IMR-90 (cell line): ENCODE measurements at regions not wholly inside any gene's neighbourhood (a gene's known extent, or its start where the extent isn't known, plus 50 kb on each side); places are given as distances from the start of the nearest gene placed in this dataset.

Source experiments
- BHLHE40 ChIP-seq: fragments of 150-350 bp; IDR thresholded peaks from 2 replicates; pipeline ENCODE4 v1.6.1; 2016; ENCODE audit warnings: mild to moderate bottlenecking, low read depth, low read length
- CEBPB ChIP-seq: IDR thresholded peaks from 2 replicates; pipeline ENCODE4 v1.6.1; 2012; ENCODE audit warnings: low read depth, low read length, improper control_type of control experiment
- CHD1 ChIP-seq: IDR thresholded peaks from 2 replicates; pipeline ENCODE4 v1.6.1; 2012; ENCODE audit warnings: low read depth, low read length, improper control_type of control experiment
- FOS ChIP-seq: fragments of 150-350 bp; IDR thresholded peaks from 2 replicates; pipeline ENCODE4 v1.6.1; 2016; ENCODE audit warnings: low read depth, low read length
- MAZ ChIP-seq: IDR thresholded peaks from 2 replicates; pipeline ENCODE4 v1.6.1; 2012; ENCODE audit warnings: low read depth, mild to moderate bottlenecking, low read length, improper control_type of control experiment, moderate library complexity, borderline replicate concordance
- MXI1 ChIP-seq: IDR thresholded peaks from 2 replicates; pipeline ENCODE4 v1.6.1; 2012; ENCODE audit warnings: low read depth, mild to moderate bottlenecking, low read length, moderate library complexity, borderline replicate concordance
- NFE2L2 ChIP-seq: fragments of 150-350 bp; IDR thresholded peaks from 2 replicates; pipeline ENCODE4 v1.6.1; 2016; ENCODE audit warnings: low read depth, mild to moderate bottlenecking, low read length
- POLR2A ChIP-seq: IDR thresholded peaks from 2 replicates; pipeline ENCODE4 v1.6.1; 2012; ENCODE audit warnings: mild to moderate bottlenecking, low read depth, low read length
- RAD21 ChIP-seq: IDR thresholded peaks from 2 replicates; pipeline ENCODE4 v1.6.1; 2012; ENCODE audit warnings: low read length, improper control_type of control experiment
- RFX5 ChIP-seq: IDR thresholded peaks from 2 replicates; pipeline ENCODE4 v1.8.0; 2012; ENCODE audit warnings: low read depth, mild to moderate bottlenecking, low read length, moderate library complexity
- SMC3 ChIP-seq: fragments of 150-350 bp; IDR thresholded peaks from 2 replicates; pipeline ENCODE4 v1.6.1; 2016; ENCODE audit warnings: low read depth, mild to moderate bottlenecking, antibody characterized with exemption, low read length, moderate library complexity
- TF ChIP-seq, protein P1 (sequence below): conservative IDR thresholded peaks from 2 replicates; pipeline ENCODE4 v1.5.1; 2012; ENCODE audit warnings: mild to moderate bottlenecking, low read depth, low read length, improper control_type of control experiment
- TF ChIP-seq, protein P2 (sequence below): fragments of 150-350 bp; IDR thresholded peaks from 2 replicates; pipeline ENCODE4 v1.6.1; 2017; ENCODE audit warnings: mild to moderate bottlenecking, antibody characterized with exemption, low read length, low read depth

DNA sequence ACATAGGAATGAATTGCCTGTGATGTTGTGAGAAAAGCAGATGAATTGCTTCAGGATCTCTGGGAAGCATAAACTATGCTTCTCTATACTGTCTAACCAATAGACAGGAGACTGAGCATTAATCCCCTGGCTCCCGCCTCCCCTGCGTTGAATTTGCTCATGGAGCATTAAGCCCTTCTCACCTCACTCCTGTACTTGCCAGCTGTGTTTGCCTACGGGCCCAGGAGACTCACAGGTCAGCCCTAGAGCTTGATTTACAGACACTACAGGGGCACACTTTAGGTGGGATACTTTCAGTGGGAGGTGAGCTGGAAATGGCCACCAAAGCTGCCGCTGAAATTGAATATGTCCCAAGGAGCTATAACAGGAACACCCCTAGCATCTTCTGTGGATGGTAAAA lies 418.7 kb downstream of the CBLN4 start:
- TF ChIP-seq, protein P1, sequence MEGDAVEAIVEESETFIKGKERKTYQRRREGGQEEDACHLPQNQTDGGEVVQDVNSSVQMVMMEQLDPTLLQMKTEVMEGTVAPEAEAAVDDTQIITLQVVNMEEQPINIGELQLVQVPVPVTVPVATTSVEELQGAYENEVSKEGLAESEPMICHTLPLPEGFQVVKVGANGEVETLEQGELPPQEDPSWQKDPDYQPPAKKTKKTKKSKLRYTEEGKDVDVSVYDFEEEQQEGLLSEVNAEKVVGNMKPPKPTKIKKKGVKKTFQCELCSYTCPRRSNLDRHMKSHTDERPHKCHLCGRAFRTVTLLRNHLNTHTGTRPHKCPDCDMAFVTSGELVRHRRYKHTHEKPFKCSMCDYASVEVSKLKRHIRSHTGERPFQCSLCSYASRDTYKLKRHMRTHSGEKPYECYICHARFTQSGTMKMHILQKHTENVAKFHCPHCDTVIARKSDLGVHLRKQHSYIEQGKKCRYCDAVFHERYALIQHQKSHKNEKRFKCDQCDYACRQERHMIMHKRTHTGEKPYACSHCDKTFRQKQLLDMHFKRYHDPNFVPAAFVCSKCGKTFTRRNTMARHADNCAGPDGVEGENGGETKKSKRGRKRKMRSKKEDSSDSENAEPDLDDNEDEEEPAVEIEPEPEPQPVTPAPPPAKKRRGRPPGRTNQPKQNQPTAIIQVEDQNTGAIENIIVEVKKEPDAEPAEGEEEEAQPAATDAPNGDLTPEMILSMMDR = no peak
- TF ChIP-seq RFX5 (no peak), NFE2L2 (no peak), RAD21 (no peak), POLR2A (no peak), SMC3 (no peak), BHLHE40 (no peak), CHD1 (no peak), MAZ (no peak), CEBPB (no peak), MXI1 (no peak), FOS (no peak)
- TF ChIP-seq, protein P2, sequence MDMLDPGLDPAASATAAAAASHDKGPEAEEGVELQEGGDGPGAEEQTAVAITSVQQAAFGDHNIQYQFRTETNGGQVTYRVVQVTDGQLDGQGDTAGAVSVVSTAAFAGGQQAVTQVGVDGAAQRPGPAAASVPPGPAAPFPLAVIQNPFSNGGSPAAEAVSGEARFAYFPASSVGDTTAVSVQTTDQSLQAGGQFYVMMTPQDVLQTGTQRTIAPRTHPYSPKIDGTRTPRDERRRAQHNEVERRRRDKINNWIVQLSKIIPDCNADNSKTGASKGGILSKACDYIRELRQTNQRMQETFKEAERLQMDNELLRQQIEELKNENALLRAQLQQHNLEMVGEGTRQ = no peak
